HuH-7.5 (cell line): ENCODE measurements at regions not wholly inside any gene's neighbourhood (a gene's known extent, or its start where the extent isn't known, plus 50 kb on each side); places are given as distances from the start of the nearest gene placed in this dataset.
"Not testable (repeated sequence)": the region's sequence is repeated elsewhere in the genome, so short reads cannot be mapped to it uniquely, and the experiment has no call there.

Source experiments
- DNase-seq: peaks from one replicate; pipeline ENCODE4 v3.0.0; 2011; ENCODE audit warnings: low spot score

DNA sequence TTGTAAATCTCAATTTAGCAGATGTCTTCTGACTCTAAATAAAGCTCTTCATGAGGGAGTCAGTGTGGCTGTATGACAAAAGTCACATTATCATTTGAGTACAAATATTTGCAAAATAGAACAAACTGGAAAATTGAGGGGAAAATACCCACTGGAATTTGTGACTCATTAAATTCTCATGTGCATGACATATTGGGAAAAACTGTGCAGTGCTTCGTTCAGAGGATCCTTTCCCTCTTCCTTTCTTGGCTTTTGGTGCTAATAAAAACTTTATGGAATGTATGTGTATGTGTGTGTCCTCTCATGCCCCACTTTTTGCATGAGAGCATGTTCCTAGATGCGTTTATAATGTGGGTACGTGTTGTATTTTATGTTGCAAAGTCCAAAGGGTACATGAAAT is 267.8 kb downstream of the KTN1 start:
- no peak for DNase-seq

DNA sequence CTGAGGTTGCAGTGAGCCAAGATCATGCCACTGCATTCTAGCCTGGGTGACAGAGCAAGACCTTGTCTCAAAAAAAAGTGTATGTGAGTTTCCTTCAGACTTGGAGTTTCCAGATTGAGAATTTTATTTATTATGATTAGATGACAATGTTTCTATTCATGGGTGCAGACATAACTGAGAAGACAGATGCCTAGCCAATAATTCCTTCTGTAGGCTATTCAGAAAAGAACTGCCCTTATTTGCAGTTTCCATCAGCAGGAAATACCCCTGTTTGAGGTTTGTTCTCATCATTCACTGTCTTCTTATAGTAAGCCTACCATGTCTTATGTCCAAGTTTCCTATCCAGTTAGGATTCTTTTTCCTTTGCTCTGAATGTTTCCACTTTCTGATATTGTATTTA is 269.0 kb downstream of the KTN1 start:
- DNase-seq: no peak

- no peak for DNase-seq
These were observed 268.4 kb upstream of the PELI2 start for GRCh38 chr14:55849833-55850232.

- no peak for DNase-seq
These were observed 267.4 kb upstream of the PELI2 start for GRCh38 chr14:55850825-55851241.

GRCh38 chr14:55851301-55851700 is 266.9 kb upstream of the PELI2 start:
- no peak for DNase-seq

GRCh38 chr14:55851961-55852360 is 266.2 kb upstream of the PELI2 start:
- no peak for DNase-seq

GRCh38 chr14:55855751-55856150 is 262.5 kb upstream of the PELI2 start:
- no peak for DNase-seq

DNA sequence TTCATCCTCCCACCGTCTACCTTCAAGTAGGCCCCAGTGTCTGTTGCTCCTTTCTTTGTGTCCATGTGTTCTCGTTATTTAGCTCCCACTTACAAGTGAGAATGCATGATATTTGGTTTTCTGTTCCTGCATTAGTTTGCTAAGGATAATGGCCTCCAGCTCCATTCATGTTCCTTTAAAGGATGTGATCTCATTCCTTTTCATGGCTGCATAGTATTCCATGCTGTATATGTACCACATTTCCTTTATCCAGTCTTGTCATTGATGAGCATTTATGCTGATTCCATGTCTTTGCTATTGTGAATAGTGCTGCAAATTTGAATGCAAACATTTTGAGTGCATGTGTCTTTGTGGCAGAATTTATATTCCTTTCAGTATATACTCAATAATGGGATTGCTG is 259.6 kb upstream of the PELI2 start:
- DNase-seq: no peak

- DNase-seq: not testable (repeated sequence)
These were observed 256.6 kb upstream of the PELI2 start for GRCh38 chr14:55861561-55861960.

- peak; percentile 18 for DNase-seq
These were observed 253.1 kb upstream of the PELI2 start for GRCh38 chr14:55864890-55865655.

DNA sequence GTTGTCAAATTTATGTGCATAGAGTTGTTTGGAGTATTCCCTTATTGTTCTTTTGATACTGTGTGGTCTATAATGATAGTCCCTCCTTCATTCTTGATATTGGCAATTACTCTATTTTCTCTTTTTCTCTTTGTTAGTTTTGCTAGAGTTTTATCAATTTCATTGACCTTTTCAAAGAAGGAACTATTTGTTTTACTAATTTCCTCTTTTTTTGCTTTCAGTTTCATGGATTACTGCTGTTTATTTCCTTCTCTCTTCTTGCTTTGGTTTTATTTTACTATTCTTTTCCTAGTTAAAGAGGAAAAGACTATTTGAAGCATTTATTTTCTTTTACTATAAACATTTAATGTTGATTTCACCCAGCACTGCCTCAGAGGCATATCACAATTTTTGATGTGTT is 250.9 kb upstream of the PELI2 start:
- DNase-seq: no peak

DNA sequence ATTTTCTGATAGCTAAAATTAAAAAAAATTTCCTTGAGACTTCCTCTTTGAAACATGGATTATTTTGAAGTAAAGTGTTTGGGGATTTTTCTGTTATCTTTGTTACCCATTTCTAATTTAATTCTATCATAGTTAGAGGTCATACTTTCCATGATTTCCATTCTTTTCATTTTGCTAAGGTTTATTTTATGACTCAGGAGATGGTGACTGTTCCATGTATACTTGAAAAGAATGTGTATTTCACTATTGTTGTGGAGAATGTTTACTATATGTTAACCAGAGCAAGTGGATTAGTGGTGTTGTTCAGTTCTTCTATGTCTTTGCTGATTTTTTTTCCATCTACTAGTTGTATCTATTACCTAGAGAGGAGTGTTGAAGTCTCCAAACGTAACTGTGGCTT is 250.5 kb upstream of the PELI2 start:
- no peak for DNase-seq

DNA sequence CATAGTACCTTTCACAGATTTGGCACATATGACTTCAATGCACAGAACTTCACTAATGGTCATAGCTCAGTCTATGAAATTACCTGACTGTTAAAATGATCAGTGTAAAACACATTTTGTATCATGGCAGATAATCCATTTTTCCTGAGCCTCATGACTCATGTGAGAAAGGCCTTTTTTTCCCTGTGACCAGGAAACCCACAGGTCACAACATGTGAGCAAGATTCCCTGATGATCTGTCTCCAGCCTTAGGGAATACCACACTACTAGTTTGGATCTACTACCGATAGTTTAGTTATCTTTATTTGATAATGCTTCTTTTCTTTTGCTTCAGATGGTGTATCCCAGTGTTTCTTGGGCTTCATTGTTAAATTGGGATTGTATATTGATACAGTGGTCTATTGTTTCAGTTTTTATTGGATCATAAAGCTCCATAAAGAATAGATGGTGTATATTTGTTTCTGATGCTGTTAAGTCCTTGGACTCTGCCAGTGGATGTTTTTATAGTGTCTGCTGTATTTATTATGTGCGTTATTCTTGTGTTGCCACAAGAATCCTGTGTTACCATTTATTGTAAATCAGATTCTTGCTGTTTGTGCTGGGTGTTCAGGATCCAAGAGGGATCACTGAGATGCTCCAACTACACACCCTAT is 248.7 kb upstream of the PELI2 start:
- no peak for DNase-seq

DNA sequence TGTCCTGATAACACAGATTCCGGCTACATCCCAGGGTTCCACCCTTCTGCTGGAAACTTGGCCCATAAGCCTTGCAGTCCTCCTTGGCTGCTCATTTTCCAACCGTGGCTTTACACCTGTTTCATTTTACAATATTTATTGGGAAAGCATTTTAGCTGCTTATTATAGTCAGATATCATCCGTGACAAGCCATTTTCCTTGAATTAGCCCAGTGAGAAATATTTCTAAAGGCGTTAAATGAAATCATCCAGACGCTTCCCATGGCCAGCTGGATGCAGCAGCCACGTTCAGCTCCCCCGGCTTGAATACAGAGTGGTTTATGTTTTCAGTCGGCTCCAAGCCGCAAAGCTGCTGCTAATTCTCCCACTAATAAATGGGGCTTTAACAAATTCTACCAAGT is 245.0 kb upstream of the PELI2 start:
- DNase-seq: no peak

GRCh38 chr14:55874785-55875184 is 243.4 kb upstream of the PELI2 start:
- DNase-seq: no peak

- no peak for DNase-seq
These were observed 240.3 kb upstream of the PELI2 start for GRCh38 chr14:55877942-55878341.

DNA sequence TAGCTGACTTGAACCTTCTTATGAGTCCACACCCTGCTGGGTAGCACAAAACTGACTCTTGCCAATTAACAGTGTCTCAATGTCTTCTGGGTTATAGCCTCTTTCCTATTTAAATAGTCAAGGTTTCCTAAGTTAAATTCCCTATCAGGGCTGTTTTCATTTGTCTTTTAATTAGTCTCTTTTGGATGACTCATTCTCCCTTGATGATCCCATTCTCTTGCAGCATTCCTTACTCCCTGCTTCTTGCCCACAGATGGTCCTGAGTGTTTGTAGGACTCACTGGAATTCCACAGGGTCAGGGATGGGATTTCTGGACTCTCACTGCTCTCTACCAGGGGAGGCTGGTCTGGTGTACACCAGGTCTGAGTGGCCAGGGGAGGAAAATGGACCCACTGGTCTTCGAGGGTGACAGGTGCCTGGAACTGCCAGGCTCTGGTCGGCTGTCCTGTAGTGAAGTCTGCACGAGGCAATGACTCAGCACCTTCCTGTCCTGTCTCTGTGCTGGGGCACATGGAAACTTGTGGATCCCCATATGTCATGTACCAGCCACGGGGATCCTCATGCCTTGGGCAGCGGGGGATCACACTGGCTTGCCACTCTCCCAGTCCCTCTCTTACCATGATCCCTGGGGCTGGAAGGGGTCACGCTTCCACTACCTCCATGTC is 236.5 kb upstream of the PELI2 start:
- no peak for DNase-seq

DNA sequence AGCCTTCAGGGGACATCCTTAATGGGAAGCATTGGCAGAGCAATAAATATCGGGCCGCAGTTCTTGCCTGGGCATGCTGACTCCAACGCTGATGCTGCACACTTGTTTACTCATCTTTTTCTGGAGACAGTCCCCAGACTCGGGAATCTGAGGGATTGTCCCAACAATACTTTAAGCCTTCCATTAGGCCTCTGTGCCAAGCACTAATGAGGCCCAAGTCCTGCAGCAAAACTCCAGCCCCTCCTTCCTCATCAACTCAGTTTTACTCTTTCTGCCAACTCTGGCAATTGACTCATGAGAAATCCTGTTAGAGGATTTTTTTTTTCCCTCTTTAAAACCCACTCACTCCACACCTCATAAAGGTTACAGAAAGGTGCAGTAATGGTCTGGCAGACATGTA is 233.4 kb upstream of the PELI2 start:
- DNase-seq: no peak

DNA sequence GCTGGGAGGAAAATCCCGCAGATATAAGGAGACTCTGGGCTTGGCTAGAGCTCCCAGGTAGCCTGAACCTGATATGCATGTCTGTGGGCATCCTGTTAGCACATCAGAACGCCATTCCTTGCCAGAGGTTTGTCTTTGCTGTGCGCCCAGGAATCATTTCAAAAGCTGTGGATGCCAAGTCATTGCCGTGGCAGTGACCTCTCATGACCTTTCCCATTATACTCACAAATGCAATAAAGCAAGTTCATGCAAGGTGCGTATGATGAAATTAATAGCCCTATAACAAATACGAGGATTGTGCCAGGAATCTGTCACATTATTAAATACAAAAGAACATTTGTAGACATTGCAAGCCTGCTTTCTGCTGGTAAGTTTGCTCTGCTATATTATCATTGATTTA is 229.1 kb upstream of the PELI2 start:
- no peak for DNase-seq

DNA sequence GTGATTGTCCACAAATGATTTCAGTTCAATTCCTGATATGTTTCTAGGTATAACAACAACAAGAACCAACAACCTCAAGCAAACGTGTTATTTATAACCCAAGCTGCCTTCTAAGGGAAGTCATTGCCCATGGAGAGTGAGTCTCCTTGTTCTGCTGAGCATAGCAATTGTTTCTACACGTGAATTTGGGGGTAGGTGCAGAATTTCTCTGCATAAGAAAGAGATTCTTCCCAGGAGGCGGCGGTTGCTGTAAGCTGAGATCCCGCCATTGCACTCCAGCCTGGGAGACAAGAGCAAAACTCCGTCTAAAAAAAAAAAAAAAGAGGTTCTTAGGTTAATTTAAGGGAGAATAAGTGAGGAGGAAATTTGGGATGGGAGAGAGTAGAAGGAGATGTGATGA is 226.5 kb upstream of the PELI2 start:
- DNase-seq: no peak

- DNase-seq: no peak
These were observed 225.3 kb upstream of the PELI2 start for GRCh38 chr14:55892906-55893305.

- no peak for DNase-seq
These were observed 224.5 kb upstream of the PELI2 start for GRCh38 chr14:55893705-55894104.

- DNase-seq: no peak
These were observed 221.2 kb upstream of the PELI2 start for GRCh38 chr14:55897031-55897430.
